Hematopoietic multipotent progenitor cell treated with erythropoietin and hydrocortisone succinate and interleukin-3 and kit ligand, for 4 days (in vitro differentiated cells): ENCODE measurements at regions not wholly inside any gene's neighbourhood (a gene's known extent, or its start where the extent isn't known, plus 50 kb on each side); places are given as distances from the start of the nearest gene placed in this dataset.
"Not testable (repeated sequence)": the region's sequence is repeated elsewhere in the genome, so short reads cannot be mapped to it uniquely, and the experiment has no call there.

Experiments used
- DNase-seq: peaks from one replicate; pipeline ENCODE4 v3.0.0-alpha.2; 2015

GRCh38 chr6:139954463-139955071 lies 580.1 kb upstream of the CITED2 start:
- DNase-seq: no peak

GRCh38 chr6:139953780-139954179 lies 579.3 kb upstream of the CITED2 start:
- DNase-seq: not testable (repeated sequence)

GRCh38 chr6:139951172-139951571 lies 576.7 kb upstream of the CITED2 start:
- DNase-seq: no peak

- DNase-seq: no peak
Measured at GRCh38 chr6:139944976-139945375, 570.5 kb upstream of the CITED2 start.

GRCh38 chr6:139944131-139944530 lies 569.7 kb upstream of the CITED2 start:
- no peak for DNase-seq

- DNase-seq: no peak
Measured at GRCh38 chr6:139943391-139943790, 568.9 kb upstream of the CITED2 start.

- no peak for DNase-seq
Measured at GRCh38 chr6:139942331-139942730, 567.9 kb upstream of the CITED2 start.

GRCh38 chr6:139941826-139942225 lies 567.4 kb upstream of the CITED2 start:
- DNase-seq: no peak

- peak; percentile 48 for DNase-seq
Measured at GRCh38 chr6:139940741-139941729, 566.6 kb upstream of the CITED2 start.

- no peak for DNase-seq
Measured at GRCh38 chr6:139939189-139939979, 564.9 kb upstream of the CITED2 start.

- no peak for DNase-seq
Measured at GRCh38 chr6:139932671-139933070, 558.2 kb upstream of the CITED2 start.

- DNase-seq: no peak
Measured at GRCh38 chr6:139931747-139932146, 557.3 kb upstream of the CITED2 start.

- peak; percentile 20 for DNase-seq
Measured at GRCh38 chr6:139927742-139928305, 553.4 kb upstream of the CITED2 start.

GRCh38 chr6:139927236-139927635 lies 552.8 kb upstream of the CITED2 start:
- peak; percentile 33 for DNase-seq

- DNase-seq: no peak
Measured at GRCh38 chr6:139926711-139927110, 552.3 kb upstream of the CITED2 start.

GRCh38 chr6:139925894-139926641 lies 551.6 kb upstream of the CITED2 start:
- no peak for DNase-seq

- no peak for DNase-seq
Measured at GRCh38 chr6:139923964-139924475, 549.6 kb upstream of the CITED2 start.

GRCh38 chr6:139922236-139922635 lies 547.8 kb upstream of the CITED2 start:
- DNase-seq: no peak

GRCh38 chr6:139920776-139921100 lies 546.3 kb upstream of the CITED2 start:
- no peak for DNase-seq

- DNase-seq: peak; percentile 38
Measured at GRCh38 chr6:139920027-139920775, 545.8 kb upstream of the CITED2 start.
